Heart right ventricle (tissue), 16 donors: ENCODE measurements at regions not wholly inside any gene's neighbourhood (a gene's known extent, or its start where the extent isn't known, plus 50 kb on each side); places are given as distances from the start of the nearest gene placed in this dataset.

Experiments used
- ATAC-seq, 8 donors: fragments of 200-7000 bp; cut with Tn5 transposase; one replicate each; pipeline ENCODE4 v1.9.1; 2020; ENCODE audit warnings: mild to moderate bottlenecking in 8 of 8, moderate library complexity in 8 of 8, moderate number of reproducible peaks in 1 of 8
- DNase-seq, 2 donors: peaks; one replicate each; pipeline ENCODE4 v3.0.0-alpha.2; 2020
- H3K27ac ChIP-seq, 10 donors: fragments of 200-600 bp; sonication (generic) in 2 of 10; one replicate each; pipeline versions ENCODE4 v1.5.0 to v1.8.0; 2020 to 2022; ENCODE audit warnings: mild to moderate bottlenecking in 3 of 10
- H3K27me3 ChIP-seq, 7 donors: fragments of 200-600 bp; one replicate each; pipeline ENCODE4 v1.8.0; 2021 to 2022; ENCODE audit warnings: mild to moderate bottlenecking in 2 of 7
- H3K36me3 ChIP-seq, 9 donors: fragments of 200-600 bp; sonication (generic) in 1 of 9; one replicate each; pipeline versions ENCODE4 v1.5.0 to v1.8.0; 2020 to 2022; ENCODE audit warnings: mild to moderate bottlenecking in 2 of 9
- H3K4me1 ChIP-seq, 9 donors: fragments of 200-600 bp; sonication (generic) in 1 of 9; one replicate each; pipeline versions ENCODE4 v1.5.0 to v1.8.0; 2020 to 2022; ENCODE audit warnings: mild to moderate bottlenecking in 4 of 9
- H3K4me3 ChIP-seq, 10 donors: fragments of 200-600 bp; sonication (generic) in 2 of 10; one replicate each; pipeline versions ENCODE4 v1.5.0 to v1.8.0; 2020 to 2022; ENCODE audit warnings: mild to moderate bottlenecking in 7 of 10, moderate library complexity in 2 of 10
- H3K9me3 ChIP-seq, 11 donors: fragments of 200-600 bp in 10 of 11; sonication (generic) in 2 of 11; one replicate each; pipeline versions ENCODE4 v1.5.0 to v1.8.0; 2013 to 2022; ENCODE audit warnings: mild to moderate bottlenecking in 2 of 11, control low read depth in 1 of 11, moderate library complexity in 1 of 11
- WGBS, 2 donors: extraction: QIAGEN DNeasy Blood & Tissue Kit; methylation state at CpG; one replicate each; pipeline ENCODE4 v1.1.7; 2013; ENCODE audit warnings: inconsistent platforms in 1 of 2; 5-methylcytosine and 5-hydroxymethylcytosine counted together
- intact Hi-C, 10 donors: fragments of 100-400 bp; cut with DNase I; formaldehyde crosslinking; loops; one replicate each; pipeline versions ENCODE4 v1.11.1 to v1.14.2; 2022
- TF ChIP-seq, protein P1 (sequence below), 9 donors: fragments of 200-600 bp; sonication (generic) in 2 of 9; IDR thresholded peaks; one replicate each; pipeline versions ENCODE4 v1.5.0 to v1.8.0; 2021 to 2022; ENCODE audit warnings: antibody characterized with exemption in 9 of 9, mild to moderate bottlenecking in 5 of 9, moderate library complexity in 1 of 9
- donor health status: Arrhythmogenic right ventricular cardiomyopathy.
- donor health status: ischemic (EF 13 %, LVEDD 7.1; RV severe dilation, severe dysfunction).
- donor health status: healthy with polysubstance abuse.
- donor health status: DM: no; HTN: yes; CAD: no.
- donor health status: DM: no; HTN: no; CAD: no.
- donor health status: ischemic (EF 25% LVEDD 6.9; RV normal size, moderate dysfunction).
- donor health status: ischemic (EF 25% LVEDD 5.7; RV mildly dilated, moderate dysfunction).
- donor health status: healthy.
- donor health status: DM: yes; HTN: yes; CAD: no.
- donor health status: Ischemic cardiomyopathy.
- donor health status: ischemic (EF 35%, LVEDD 5.7; RV mildly dilated, moderate dysfunction).
- donor health status: nonischemic (EF 11% LVEDD 7.7; RV severe dilation, severe dysfunction).
- donor health status: DM: yes; HTN: yes; CAD: no.
- donor health status: PGD.
- donor health status: ischemic (EF 29% LVEDD 5.4; RV normal size, mild dysfunction).
- donor health status: nonischemic (EF 23%, LVEDD 6.1; RV moderate dilation, normal function).

DNA sequence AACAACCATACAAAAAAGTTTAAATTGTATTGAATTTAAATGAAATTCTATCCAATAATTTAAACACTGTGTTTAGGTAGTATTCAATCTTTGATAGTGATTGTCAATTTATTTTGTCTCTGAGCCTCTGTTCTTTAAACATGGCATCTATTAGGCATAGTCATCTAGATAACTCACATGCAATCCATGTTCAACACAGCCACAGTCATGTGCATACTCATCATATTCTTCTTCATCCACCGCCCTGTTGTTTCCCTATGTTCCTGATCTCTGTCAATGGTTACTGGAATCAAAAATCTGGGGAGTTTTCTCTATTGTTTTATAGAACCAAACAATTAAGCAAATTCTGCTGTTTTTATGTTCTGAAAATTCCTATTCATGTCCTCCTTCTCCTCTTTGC lies 521.1 kb upstream of the DAB2 start:
- WGBS, 2 donors, result 93 to 98% methylated on average over 1 of the region's 1 CpG
- DNase-seq (no peak), ATAC-seq (no peak)
- intact Hi-C loops, result loop anchor here in 8 of 10 donors (2.0 to 10.0 kb wide), 7 partner anchors 351 to 791 kb away; no protein-coding TSS in a partner anchor
- peaks cover 0 to 24% (median 0%) of the 10 kb centered on the region in 9 donors for H3K4me1 ChIP-seq
- TF ChIP-seq, protein P1, sequence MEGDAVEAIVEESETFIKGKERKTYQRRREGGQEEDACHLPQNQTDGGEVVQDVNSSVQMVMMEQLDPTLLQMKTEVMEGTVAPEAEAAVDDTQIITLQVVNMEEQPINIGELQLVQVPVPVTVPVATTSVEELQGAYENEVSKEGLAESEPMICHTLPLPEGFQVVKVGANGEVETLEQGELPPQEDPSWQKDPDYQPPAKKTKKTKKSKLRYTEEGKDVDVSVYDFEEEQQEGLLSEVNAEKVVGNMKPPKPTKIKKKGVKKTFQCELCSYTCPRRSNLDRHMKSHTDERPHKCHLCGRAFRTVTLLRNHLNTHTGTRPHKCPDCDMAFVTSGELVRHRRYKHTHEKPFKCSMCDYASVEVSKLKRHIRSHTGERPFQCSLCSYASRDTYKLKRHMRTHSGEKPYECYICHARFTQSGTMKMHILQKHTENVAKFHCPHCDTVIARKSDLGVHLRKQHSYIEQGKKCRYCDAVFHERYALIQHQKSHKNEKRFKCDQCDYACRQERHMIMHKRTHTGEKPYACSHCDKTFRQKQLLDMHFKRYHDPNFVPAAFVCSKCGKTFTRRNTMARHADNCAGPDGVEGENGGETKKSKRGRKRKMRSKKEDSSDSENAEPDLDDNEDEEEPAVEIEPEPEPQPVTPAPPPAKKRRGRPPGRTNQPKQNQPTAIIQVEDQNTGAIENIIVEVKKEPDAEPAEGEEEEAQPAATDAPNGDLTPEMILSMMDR (IDR thresholded peaks at IDR 0.05), result no peak
- no peaks in the 10 kb centered on the region for H3K36me3 ChIP-seq
- H3K27ac ChIP-seq, result peak overlapping the region in 1 of 10 donors; percentile 66
- H3K9me3 ChIP-seq, result no peaks in the 10 kb centered on the region
- H3K4me3 ChIP-seq, result no peak overlapping the region
- H3K27me3 ChIP-seq, result no peaks in the 10 kb centered on the region

- DNase-seq (no peak), ATAC-seq (no peak)
- Histone ChIP-seq H3K4me3 (no peak overlapping the region), H3K9me3 (peaks cover 0 to 4% (median 0%) of the 10 kb centered on the region in 11 donors), H3K4me1 (peaks cover 0 to 24% (median 0%) of the 10 kb centered on the region in 9 donors), H3K27ac (no peak overlapping the region), H3K36me3 (no peaks in the 10 kb centered on the region), H3K27me3 (no peaks in the 10 kb centered on the region)
- TF ChIP-seq, protein P1 (IDR thresholded peaks at IDR 0.05), result no peak
- intact Hi-C loops, result loop anchor here in 2 of 10 donors (10.0 kb wide), 2 partner anchors 349 to 791 kb away; no protein-coding TSS in a partner anchor
- 90 to 93% methylated on average over 1 of the region's 1 CpG for WGBS, 2 donors
Measured at GRCh38 chr5:39943811-39944210, 519.0 kb upstream of the DAB2 start.

DNA sequence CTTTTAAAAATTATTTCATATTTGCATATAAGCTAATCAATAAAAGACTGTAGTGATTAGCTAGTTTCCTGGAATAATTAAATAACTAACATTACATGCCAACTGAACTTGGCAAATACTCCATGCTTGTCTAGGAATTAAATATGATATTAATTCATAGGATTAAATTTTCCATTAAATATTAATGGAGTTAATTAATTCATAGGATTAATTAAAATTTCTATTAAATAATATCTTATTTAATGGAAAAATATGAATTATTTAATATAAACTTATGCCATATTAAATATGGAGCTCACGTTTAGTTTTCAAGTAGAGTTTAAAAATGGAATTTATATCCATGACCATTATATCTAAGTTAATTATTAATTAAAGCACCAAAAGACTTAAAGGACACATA lies 517.8 kb upstream of the DAB2 start:
- Histone ChIP-seq H3K4me1 (peaks cover 0 to 16% (median 0%) of the 10 kb centered on the region in 9 donors), H3K27me3 (no peaks in the 10 kb centered on the region), H3K27ac (no peak overlapping the region), H3K9me3 (peaks cover 0 to 9% (median 0%) of the 10 kb centered on the region in 11 donors), H3K36me3 (no peaks in the 10 kb centered on the region), H3K4me3 (no peak overlapping the region)
- ATAC-seq, result no peak
- intact Hi-C loops, result loop anchor here in 2 of 10 donors (10.0 kb wide), 2 partner anchors 348 to 792 kb away; no protein-coding TSS in a partner anchor
- no peak for DNase-seq
- TF ChIP-seq, protein P1 (IDR thresholded peaks at IDR 0.05), result no peak
- 87 to 91% methylated on average over 1 of the region's 1 CpG for WGBS, 2 donors

GRCh38 chr5:39941416-39941815 lies 516.6 kb upstream of the DAB2 start:
- Histone ChIP-seq H3K9me3 (peaks cover 0 to 9% (median 0%) of the 10 kb centered on the region in 11 donors), H3K4me1 (peaks cover 0 to 6% (median 0%) of the 10 kb centered on the region in 9 donors), H3K27me3 (no peaks in the 10 kb centered on the region), H3K36me3 (no peaks in the 10 kb centered on the region), H3K4me3 (no peak overlapping the region), H3K27ac (no peak overlapping the region)
- no peak for DNase-seq
- no peak for ATAC-seq
- WGBS, 2 donors, result 63 to 71% methylated on average over 2 of the region's 2 CpGs
- TF ChIP-seq, protein P1 (IDR thresholded peaks at IDR 0.05), result no peak
- intact Hi-C loops, result loop anchor here in 2 of 10 donors (10.0 kb wide), 2 partner anchors 347 to 793 kb away; no protein-coding TSS in a partner anchor
